ENCODE measurements at regions not wholly inside any gene's neighbourhood (a gene's known extent, or its start where the extent isn't known, plus 50 kb on each side); places are given as distances from the start of the nearest gene placed in this dataset.

- Histone ChIP-seq H3K4me3 (no peak overlapping the region), H3K27ac (no peak overlapping the region), H3K9me2 (replicated peaks; ENCODE audit: insufficient read depth) (no peaks in the 10 kb centered on the region), H3K4me1 (ENCODE audit: insufficient read depth) (no peaks in the 10 kb centered on the region), H3K9me3 (ENCODE audit: low read depth) (no peaks in the 10 kb centered on the region), H3K36me3 (replicated peaks; ENCODE audit: insufficient read depth, low read depth) (no peaks in the 10 kb centered on the region), H4K20me1 (ENCODE audit: insufficient read depth, poor library complexity, severe bottlenecking) (no peaks in the 10 kb centered on the region), H3K79me2 (no peaks in the 10 kb centered on the region), H2AFZ (no peak overlapping the region), H3K4me2 (no peak overlapping the region), H3K27me3 (no peaks in the 10 kb centered on the region)
- DNase-seq (ENCODE audit: low spot score) = no peak
- WGBS (ENCODE audit: low lambda C conversion rate, missing lambda C conversion rate) = 80% methylated on average over 4 of the region's 4 CpGs
- TF ChIP-seq, protein P1, sequence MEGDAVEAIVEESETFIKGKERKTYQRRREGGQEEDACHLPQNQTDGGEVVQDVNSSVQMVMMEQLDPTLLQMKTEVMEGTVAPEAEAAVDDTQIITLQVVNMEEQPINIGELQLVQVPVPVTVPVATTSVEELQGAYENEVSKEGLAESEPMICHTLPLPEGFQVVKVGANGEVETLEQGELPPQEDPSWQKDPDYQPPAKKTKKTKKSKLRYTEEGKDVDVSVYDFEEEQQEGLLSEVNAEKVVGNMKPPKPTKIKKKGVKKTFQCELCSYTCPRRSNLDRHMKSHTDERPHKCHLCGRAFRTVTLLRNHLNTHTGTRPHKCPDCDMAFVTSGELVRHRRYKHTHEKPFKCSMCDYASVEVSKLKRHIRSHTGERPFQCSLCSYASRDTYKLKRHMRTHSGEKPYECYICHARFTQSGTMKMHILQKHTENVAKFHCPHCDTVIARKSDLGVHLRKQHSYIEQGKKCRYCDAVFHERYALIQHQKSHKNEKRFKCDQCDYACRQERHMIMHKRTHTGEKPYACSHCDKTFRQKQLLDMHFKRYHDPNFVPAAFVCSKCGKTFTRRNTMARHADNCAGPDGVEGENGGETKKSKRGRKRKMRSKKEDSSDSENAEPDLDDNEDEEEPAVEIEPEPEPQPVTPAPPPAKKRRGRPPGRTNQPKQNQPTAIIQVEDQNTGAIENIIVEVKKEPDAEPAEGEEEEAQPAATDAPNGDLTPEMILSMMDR (IDR thresholded peaks at IDR 0.05; ENCODE audit: poor library complexity) = no peak
- no peak for TF ChIP-seq EZH2phosphoT487 (IDR thresholded peaks at IDR 0.05; ENCODE audit: low read depth, severe bottlenecking, unreplicated experiment)
Observed at GRCh38 chr10:57874810-57875209, 392.9 kb downstream of the IPMK start.

GRCh38 chr10:57867241-57867640, 400.5 kb downstream of the IPMK start:
- WGBS (ENCODE audit: low lambda C conversion rate, missing lambda C conversion rate) = 90% methylated on average over 1 of the region's 1 CpG
- Histone ChIP-seq H2AFZ (no peak overlapping the region), H3K27ac (no peak overlapping the region), H3K4me2 (no peak overlapping the region), H3K4me1 (ENCODE audit: insufficient read depth) (peaks cover 3% of the 10 kb centered on the region), H3K36me3 (replicated peaks; ENCODE audit: insufficient read depth, low read depth) (no peaks in the 10 kb centered on the region), H4K20me1 (ENCODE audit: insufficient read depth, poor library complexity, severe bottlenecking) (no peaks in the 10 kb centered on the region), H3K27me3 (no peaks in the 10 kb centered on the region), H3K9me3 (ENCODE audit: low read depth) (no peaks in the 10 kb centered on the region), H3K9me2 (replicated peaks; ENCODE audit: insufficient read depth) (no peaks in the 10 kb centered on the region), H3K79me2 (no peaks in the 10 kb centered on the region), H3K4me3 (no peak overlapping the region)
- TF ChIP-seq EZH2 (IDR thresholded peaks at IDR 0.05; ENCODE audit: borderline replicate concordance) (no peak), EZH2phosphoT487 (IDR thresholded peaks at IDR 0.05; ENCODE audit: low read depth, severe bottlenecking, unreplicated experiment) (no peak)
- TF ChIP-seq, protein P1 (IDR thresholded peaks at IDR 0.05; ENCODE audit: poor library complexity) = no peak
- DNase-seq (ENCODE audit: low spot score) = no peak

DNA sequence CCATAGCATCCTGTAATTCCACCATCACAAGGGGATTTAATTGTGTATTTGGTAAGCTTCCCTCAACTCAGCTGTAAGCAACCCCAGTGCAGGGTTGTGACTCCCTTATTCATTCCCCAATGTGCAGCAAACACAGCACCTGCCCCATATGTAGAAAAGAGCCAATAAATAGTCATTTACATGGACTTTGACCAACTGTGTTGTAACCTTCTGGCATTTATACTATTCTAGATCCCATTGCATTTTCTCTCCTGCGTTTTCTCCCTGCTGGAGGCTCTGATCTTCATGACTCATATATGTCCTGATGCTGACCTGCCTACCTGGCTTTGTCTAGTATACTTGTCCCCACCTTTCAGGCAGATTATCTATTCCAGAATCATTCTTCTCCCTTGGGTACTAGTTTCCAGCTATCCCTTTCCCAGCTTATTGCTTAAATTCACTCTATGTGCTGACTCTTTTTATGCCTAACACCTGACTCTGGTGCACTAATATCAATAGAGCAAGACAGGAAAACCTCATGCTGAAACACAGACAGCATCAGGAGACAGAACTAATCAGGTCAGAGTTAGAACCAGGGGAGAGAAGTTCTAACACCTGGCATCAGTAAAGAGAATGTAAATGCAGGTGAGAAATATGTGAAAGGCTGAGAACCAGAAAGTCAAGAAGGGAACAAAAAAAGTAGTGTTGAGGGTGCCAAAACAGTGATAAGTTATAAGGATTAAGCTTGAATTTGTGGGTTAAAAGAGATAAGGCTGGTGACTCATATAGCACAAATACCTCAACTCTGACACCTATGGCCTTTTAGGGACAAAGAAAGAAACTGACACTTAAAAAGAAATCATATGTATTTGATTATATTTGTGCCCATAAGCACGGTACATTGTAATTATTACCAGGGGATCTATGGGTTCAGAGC, 402.7 kb downstream of the IPMK start:
- DNase-seq (ENCODE audit: low spot score) = peak; percentile 70
- Histone ChIP-seq H2AFZ (no peak overlapping the region), H3K36me3 (replicated peaks; ENCODE audit: insufficient read depth, low read depth) (no peaks in the 10 kb centered on the region), H3K79me2 (no peaks in the 10 kb centered on the region), H3K9me2 (replicated peaks; ENCODE audit: insufficient read depth) (no peaks in the 10 kb centered on the region), H4K20me1 (ENCODE audit: insufficient read depth, poor library complexity, severe bottlenecking) (no peaks in the 10 kb centered on the region), H3K27ac (peak overlapping the region; percentile 82), H3K4me3 (no peak overlapping the region), H3K4me1 (ENCODE audit: insufficient read depth) (peaks cover 3% of the 10 kb centered on the region), H3K4me2 (no peak overlapping the region), H3K9me3 (ENCODE audit: low read depth) (no peaks in the 10 kb centered on the region), H3K27me3 (no peaks in the 10 kb centered on the region)
- TF ChIP-seq EZH2 (IDR thresholded peaks at IDR 0.05; ENCODE audit: borderline replicate concordance) (no peak), EZH2phosphoT487 (IDR thresholded peaks at IDR 0.05; ENCODE audit: low read depth, severe bottlenecking, unreplicated experiment) (no peak)
- TF ChIP-seq, protein P1 (IDR thresholded peaks at IDR 0.05; ENCODE audit: poor library complexity) = no peak
- WGBS (ENCODE audit: low lambda C conversion rate, missing lambda C conversion rate) = 15% methylated on average over 2 of the region's 2 CpGs

Data from hepatocyte (in vitro differentiated cells).